IMR-90 (cell line): ENCODE measurements at regions not wholly inside any gene's neighbourhood (a gene's known extent, or its start where the extent isn't known, plus 50 kb on each side); places are given as distances from the start of the nearest gene placed in this dataset.

Experiments
- ATAC-seq: fragments of 200-7000 bp; cut with Tn5 transposase; 2 replicates; pipeline ENCODE4 v1.9.1; 2020; ENCODE audit warnings: low read depth, mild to moderate bottlenecking, moderate library complexity
- BruUV-seq: library from RNA; stranded (reverse); fragments of 400-500 nt; replicated peaks from 2 replicates; lab custom pipeline; 2021; lab: Mats Ljungman, UMichigan
- CTCF ChIA-PET: fragments of 300-600 bp; formaldehyde crosslinking; extraction: SDS; loops from one replicate; lab custom pipeline; 2021; ENCODE audit warnings: antibody characterized with exemption; lab: Yijun Ruan, JAX
- POLR2A ChIA-PET: fragments of 300-600 bp; sonication (Branson Sonifier 250); formaldehyde crosslinking; loops from one replicate; lab custom pipeline; 2022; ENCODE audit warnings: antibody characterized with exemption; ENCODE audit not compliant: unreplicated experiment; lab: Charles Lee
- DNase-seq: peaks from one replicate; pipeline ENCODE4 v3.0.0; 2013
- H2AFZ ChIP-seq: replicated peaks from 2 replicates; pipeline ENCODE3; 2013; ENCODE audit warnings: low read length, mild to moderate bottlenecking; ENCODE audit not compliant: poor library complexity
- H2AK5ac ChIP-seq: 2 replicates; pipeline ENCODE4 v1.6.1; 2013; ENCODE audit warnings: low read depth, low read length, inconsistent platforms
- H2AK9ac ChIP-seq: replicated peaks from 2 replicates; pipeline ENCODE3; 2013; ENCODE audit warnings: mild to moderate bottlenecking, low read depth, low read length, moderate library complexity; ENCODE audit not compliant: poor library complexity
- H2BK120ac ChIP-seq: 2 replicates; pipeline ENCODE4 v1.6.1; 2013; ENCODE audit warnings: low read depth, low read length, inconsistent platforms
- H2BK15ac ChIP-seq: 3 replicates; pipeline ENCODE4 v1.6.1; 2013; ENCODE audit warnings: low read depth, low read length, inconsistent platforms
- H2BK20ac ChIP-seq: 2 replicates; pipeline ENCODE4 v1.6.1; 2013; ENCODE audit warnings: low read depth, mild to moderate bottlenecking, inconsistent platforms, low read length, moderate library complexity
- H2BK5ac ChIP-seq: 2 replicates; pipeline ENCODE4 v1.6.1; 2013; ENCODE audit warnings: mild to moderate bottlenecking, low read depth, low read length, inconsistent platforms; ENCODE audit not compliant: poor library complexity, severe bottlenecking
- H3K14ac ChIP-seq: replicated peaks from 2 replicates; pipeline ENCODE4 v1.6.1; 2013; ENCODE audit warnings: low read depth, low read length, inconsistent platforms
- H3K18ac ChIP-seq: 2 replicates; pipeline ENCODE4 v1.6.1; 2013; ENCODE audit warnings: low read depth, low read length, control low read depth
- H3K23ac ChIP-seq: 2 replicates; pipeline ENCODE4 v1.6.1; 2013; ENCODE audit warnings: low read depth, low read length, inconsistent platforms
- H3K27ac ChIP-seq: 2 replicates; pipeline ENCODE4 v1.5.1; 2013; ENCODE audit warnings: mild to moderate bottlenecking, control low read depth, low read length; ENCODE audit not compliant: insufficient read depth
- H3K27me3 ChIP-seq: 2 replicates; pipeline ENCODE4 v1.6.1; 2013; ENCODE audit warnings: low read length; ENCODE audit not compliant: control insufficient read depth, insufficient read depth
- H3K36me3 ChIP-seq: 2 replicates; pipeline ENCODE4 v1.6.1; 2013; ENCODE audit warnings: low read length, mixed read lengths; ENCODE audit not compliant: control insufficient read depth, insufficient read depth
- H3K4ac ChIP-seq: 2 replicates; pipeline ENCODE4 v1.6.1; 2013; ENCODE audit warnings: low read depth, low read length, inconsistent platforms
- H3K4me1 ChIP-seq: 2 replicates; pipeline ENCODE4 v1.6.1; 2013; ENCODE audit warnings: low read length, mixed read lengths; ENCODE audit not compliant: control insufficient read depth, insufficient read depth
- H3K4me2 ChIP-seq: 2 replicates; pipeline ENCODE4 v1.6.1; 2013; ENCODE audit warnings: low read depth, mild to moderate bottlenecking, control low read depth, low read length, moderate library complexity
- H3K4me3 ChIP-seq: 2 replicates; pipeline ENCODE4 v1.5.1; 2013; ENCODE audit warnings: low read depth, mild to moderate bottlenecking, control low read depth, low read length, moderate library complexity; ENCODE audit not compliant: insufficient read depth
- H3K56ac ChIP-seq: 2 replicates; pipeline ENCODE4 v1.6.1; 2013; ENCODE audit warnings: low read length, inconsistent platforms; ENCODE audit not compliant: insufficient read depth; ENCODE audit errors: extremely low read depth
- H3K79me1 ChIP-seq, 2 experiments: 2 replicates each; pipeline ENCODE4 v1.6.1; 2013; ENCODE audit warnings: low read length in 2 of 2, inconsistent platforms in 1 of 2, low read depth in 1 of 2
- H3K9ac ChIP-seq: 2 replicates; pipeline ENCODE4 v1.6.1; 2013; ENCODE audit warnings: low read depth, low read length, control low read depth
- H3K9me1 ChIP-seq: 2 replicates; pipeline ENCODE4 v1.6.1; 2013; ENCODE audit warnings: low read length, inconsistent platforms; ENCODE audit not compliant: insufficient read depth
- H3K9me3 ChIP-seq: 2 replicates; pipeline ENCODE4 v1.6.1; 2013; ENCODE audit warnings: low read length; ENCODE audit not compliant: control insufficient read depth, insufficient read depth
- H4K20me1 ChIP-seq: 2 replicates; pipeline ENCODE4 v1.6.1; 2013; ENCODE audit warnings: low read length, inconsistent platforms; ENCODE audit not compliant: insufficient read depth
- H4K5ac ChIP-seq: 2 replicates; pipeline ENCODE4 v1.6.1; 2013; ENCODE audit warnings: mild to moderate bottlenecking, low read depth, low read length, control low read depth
- H4K8ac ChIP-seq, 2 experiments: 2 replicates each; pipeline ENCODE4 v1.6.1; 2013; ENCODE audit warnings: low read depth in 2 of 2, low read length in 2 of 2, control low read depth in 1 of 2, inconsistent platforms in 1 of 2
- H4K91ac ChIP-seq: 2 replicates; pipeline ENCODE4 v1.6.1; 2013; ENCODE audit warnings: low read depth, low read length, inconsistent platforms; ENCODE audit not compliant: insufficient read depth
- SMC3 ChIP-seq: fragments of 150-350 bp; IDR thresholded peaks from 2 replicates; pipeline ENCODE4 v1.6.1; 2016; ENCODE audit warnings: low read depth, mild to moderate bottlenecking, antibody characterized with exemption, low read length, moderate library complexity
- WGBS, 2 experiments: methylation state at CpG; one replicate each; pipeline versions ENCODE4 v1.1.5 to v1.1.7; 2013; ENCODE audit warnings: missing lambda C conversion rate in 2 of 2; ENCODE audit not compliant: insufficient read length in 1 of 2; ENCODE audit errors: extremely low coverage in 2 of 2; 5-methylcytosine and 5-hydroxymethylcytosine counted together
- dilution Hi-C: fragments of 300-500 bp; cut with HindIII; formaldehyde crosslinking; loops from one replicate; pipeline ENCODE4 v1.14.3; 2018; ENCODE audit warnings: low sequenced_read_pairs; ENCODE audit not compliant: unreplicated experiment
- in situ Hi-C: fragments of 300-500 bp; cut with MboI; formaldehyde crosslinking; loops from 3 replicates; pipeline ENCODE4 v1.14.3; 2019; ENCODE audit warnings: low sequenced_read_pairs, inconsistent platforms, mixed read lengths
- intact Hi-C: fragments of 100-400 bp; cut with micrococcal nuclease; formaldehyde crosslinking; loops from 2 replicates; pipeline ENCODE4 v1.10.0; 2022

- BruUV-seq: no TSS peak
- dilution Hi-C loops: no loop called here
- H4K8ac ChIP-seq: no peak overlapping the region
- no peak overlapping the region for H3K4me3 ChIP-seq
- H3K14ac ChIP-seq: no peak overlapping the region
- H2AK9ac ChIP-seq: no peak overlapping the region
- no peak overlapping the region for H3K9ac ChIP-seq
- H3K23ac ChIP-seq: no peak overlapping the region
- no peak overlapping the region for H2BK15ac ChIP-seq
- H2AK5ac ChIP-seq: no peak overlapping the region
- H4K20me1 ChIP-seq: no peaks in the 10 kb centered on the region
- no peak for ATAC-seq
- peak; percentile 4 for DNase-seq
- no peak overlapping the region for H2BK120ac ChIP-seq
- H3K79me1 ChIP-seq: no peaks in the 10 kb centered on the region
- POLR2A ChIA-PET: interaction anchor here (0.7 kb wide), 1 partner anchor 28 kb away, joined by 4 read pairs; no protein-coding TSS in a partner anchor
- no peak overlapping the region for H3K18ac ChIP-seq
- H3K9me3 ChIP-seq: no peaks in the 10 kb centered on the region
- H4K5ac ChIP-seq: no peak overlapping the region
- no peaks in the 10 kb centered on the region for H3K9me1 ChIP-seq
- H2AFZ ChIP-seq: no peak overlapping the region
- H2BK20ac ChIP-seq: no peak overlapping the region
- no peak overlapping the region for H3K56ac ChIP-seq
- H3K27ac ChIP-seq: no peak overlapping the region
- no peak overlapping the region for H3K4ac ChIP-seq
- WGBS, 2 experiments: 83% methylated on average over 1 of the region's 11 CpGs; no CpG with 5 or more reads in 1 of the 2 experiments
- no peaks in the 10 kb centered on the region for H3K4me1 ChIP-seq
- intact Hi-C loops: no loop called here
- H3K4me2 ChIP-seq: no peak overlapping the region
- H2BK5ac ChIP-seq: no peak overlapping the region
- no peaks in the 10 kb centered on the region for H3K36me3 ChIP-seq
- in situ Hi-C loops: no loop called here
- H3K27me3 ChIP-seq: peaks cover 21% of the 10 kb centered on the region
- CTCF ChIA-PET: interaction anchor here (0.6 kb wide), 1 partner anchor 243 kb away, joined by 3 read pairs; no protein-coding TSS in a partner anchor
- no peak overlapping the region for H4K91ac ChIP-seq
- TF ChIP-seq SMC3: no peak
These were observed 195.4 kb upstream of the C2CD4B start for GRCh38 chr15:62360332-62361097.
